ENCODE measurements at regions not wholly inside any gene's neighbourhood (a gene's known extent, or its start where the extent isn't known, plus 50 kb on each side); places are given as distances from the start of the nearest gene placed in this dataset.

DNA sequence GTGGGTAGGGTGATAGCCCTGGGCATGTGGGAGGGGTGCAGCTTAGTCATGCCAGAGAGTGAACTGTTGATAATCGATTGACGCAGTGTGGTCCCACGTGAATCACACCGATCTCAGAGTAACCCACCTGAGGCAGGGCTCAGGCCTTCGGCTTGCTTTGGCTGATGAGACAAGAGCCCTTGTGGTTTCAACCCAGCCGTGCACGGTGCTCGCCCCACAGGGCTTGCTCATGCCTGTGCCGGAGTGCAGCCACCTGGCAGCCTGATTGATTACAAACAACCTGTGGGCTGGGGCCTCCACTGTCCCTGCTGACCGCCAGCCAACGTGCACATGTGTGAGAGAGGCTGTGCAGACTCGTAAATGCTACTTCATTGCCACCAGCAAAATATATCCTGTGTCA is 144.9 kb upstream of the ADARB2 start:
- no peak for DNase-seq (ENCODE audit: low read depth)

DNA sequence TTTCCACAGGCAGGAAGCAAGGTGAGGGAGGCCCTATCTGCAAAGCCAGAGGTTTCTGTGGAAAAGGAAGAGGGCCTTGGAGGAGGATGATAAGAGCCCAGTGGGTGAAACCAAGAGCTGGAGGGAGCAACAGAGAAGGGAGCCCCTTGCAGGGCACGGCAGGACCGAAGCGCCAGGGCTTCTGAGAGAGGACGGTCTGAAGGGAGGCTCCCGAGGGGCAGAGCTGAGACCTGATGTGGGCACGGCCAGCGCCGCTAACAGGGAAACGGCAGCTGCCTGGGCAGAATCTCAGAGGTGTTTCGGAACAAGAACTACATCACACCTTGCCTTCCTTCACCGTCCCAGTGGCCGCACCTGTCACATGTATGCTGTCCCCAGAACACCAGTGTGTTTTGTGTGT is 144.3 kb upstream of the ADARB2 start:
- DNase-seq (ENCODE audit: low read depth) = no peak

DNA sequence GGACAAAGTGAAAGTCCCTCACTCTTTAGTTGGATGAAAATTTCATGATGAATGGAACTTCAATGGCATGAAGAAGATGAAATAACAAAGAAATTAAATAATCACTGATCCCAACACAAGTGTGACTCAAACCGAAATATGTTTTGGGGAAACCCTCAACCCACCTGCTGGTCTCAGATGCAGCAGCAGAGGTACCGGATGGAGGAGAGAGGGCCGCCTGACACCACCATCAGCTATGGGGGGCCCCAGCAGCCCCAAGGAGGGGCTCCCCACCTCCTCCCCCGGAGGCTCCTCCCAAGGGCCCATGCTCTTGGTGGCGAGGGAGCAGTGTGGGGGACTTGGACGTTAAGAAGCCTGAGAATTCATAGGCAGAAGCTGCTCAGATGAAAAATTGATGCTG is 137.2 kb upstream of the ADARB2 start:
- no peak for DNase-seq (ENCODE audit: low read depth)

DNA sequence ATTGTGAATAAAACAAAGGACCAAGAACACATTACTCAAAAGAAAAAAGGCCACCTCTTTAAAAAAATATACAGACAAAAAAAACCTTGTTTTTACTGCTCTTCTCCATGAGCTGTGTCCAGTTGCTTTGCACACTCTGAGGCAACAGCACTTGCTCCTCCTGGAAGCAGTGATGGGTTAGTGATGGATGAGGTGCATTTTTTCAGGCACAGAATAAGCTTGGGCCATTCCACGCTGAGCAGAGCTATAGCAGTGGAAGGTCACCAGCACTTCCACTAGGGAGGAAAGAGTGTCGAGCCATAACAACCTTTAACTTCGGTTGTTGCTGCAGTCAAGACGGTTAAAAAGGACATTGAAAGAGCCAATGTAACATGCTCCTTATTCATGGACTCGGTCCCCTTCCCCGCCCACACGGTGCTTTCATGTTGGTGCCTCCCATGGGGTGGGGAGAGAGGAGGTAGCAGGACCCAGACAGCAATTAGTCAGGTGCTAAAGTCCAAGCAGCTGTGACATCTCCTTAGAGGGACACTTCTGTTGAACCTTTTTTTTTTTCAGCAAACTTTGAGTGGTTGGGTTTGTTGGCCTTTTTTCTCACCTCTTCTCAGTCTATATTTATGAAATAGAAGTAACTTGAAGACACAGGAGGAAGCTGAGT is 136.5 kb upstream of the ADARB2 start:
- DNase-seq (ENCODE audit: low read depth) = no peak

GRCh38 chr10:1872151-1872726 is 134.9 kb upstream of the ADARB2 start:
- no peak for DNase-seq (ENCODE audit: low read depth)

DNA sequence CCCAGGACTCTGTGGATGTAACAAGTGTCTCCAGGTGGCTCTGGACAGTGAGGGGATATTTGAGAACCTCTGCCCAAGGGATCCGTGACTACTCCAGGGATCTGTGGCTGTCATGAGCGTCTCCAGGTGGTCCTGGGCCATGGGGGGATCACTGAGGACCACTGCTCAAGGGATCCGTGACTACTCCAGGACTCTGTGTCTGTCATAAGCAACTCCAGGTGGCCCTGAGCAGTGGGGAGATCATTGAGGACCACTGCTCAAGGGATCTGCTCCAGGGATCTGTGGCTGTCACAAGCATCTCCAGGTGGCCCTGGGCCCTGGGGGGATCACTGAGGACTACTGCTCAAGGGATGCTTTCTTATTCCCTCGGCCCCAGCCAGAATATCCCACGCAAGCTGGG is 133.2 kb upstream of the ADARB2 start:
- no peak for DNase-seq (ENCODE audit: low read depth)

DNA sequence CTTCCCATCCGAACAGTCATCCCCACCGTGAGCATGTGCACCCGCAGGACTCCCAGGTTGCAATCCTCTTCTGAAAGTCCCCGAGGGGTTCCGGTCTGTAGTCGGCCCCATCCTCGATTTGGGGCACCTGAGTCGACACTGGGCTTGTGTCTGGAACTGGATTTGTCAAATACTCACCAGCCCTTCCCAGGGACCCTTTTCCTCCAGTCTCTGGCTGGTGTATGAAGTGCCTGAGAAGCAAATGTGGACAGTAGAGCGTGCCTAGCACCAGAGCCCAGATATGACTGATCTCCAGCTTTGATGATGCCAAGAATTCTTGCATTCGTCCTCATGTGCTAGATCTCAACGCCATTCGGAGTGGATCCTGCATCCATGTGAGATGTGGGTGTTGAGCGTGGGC is 132.5 kb upstream of the ADARB2 start:
- DNase-seq (ENCODE audit: low read depth) = no peak

DNA sequence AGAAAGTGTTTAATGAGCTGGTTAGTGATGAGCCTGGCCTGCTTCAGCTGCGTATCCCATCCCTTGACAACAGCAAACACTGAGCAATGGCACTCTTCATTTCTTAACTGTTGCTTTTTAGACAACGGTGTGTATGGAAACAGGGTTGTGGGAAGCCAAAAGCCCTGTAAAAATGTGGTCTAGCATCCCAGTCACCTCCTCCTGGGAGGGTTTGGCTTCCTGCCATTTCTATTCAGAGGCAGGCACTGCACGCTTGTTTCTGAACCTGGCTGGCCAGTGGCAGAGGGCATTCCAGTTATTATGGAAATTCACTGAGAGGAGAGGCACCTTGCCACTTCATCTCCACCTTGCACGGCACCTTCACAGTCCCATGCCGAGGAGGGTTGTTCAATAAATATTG is 123.0 kb upstream of the ADARB2 start:
- no peak for DNase-seq (ENCODE audit: low read depth)

- DNase-seq (ENCODE audit: low read depth) = no peak
These were observed 121.2 kb upstream of the ADARB2 start for GRCh38 chr10:1858547-1858946.

GRCh38 chr10:1858048-1858447 is 120.7 kb upstream of the ADARB2 start:
- no peak for DNase-seq (ENCODE audit: low read depth)

DNA sequence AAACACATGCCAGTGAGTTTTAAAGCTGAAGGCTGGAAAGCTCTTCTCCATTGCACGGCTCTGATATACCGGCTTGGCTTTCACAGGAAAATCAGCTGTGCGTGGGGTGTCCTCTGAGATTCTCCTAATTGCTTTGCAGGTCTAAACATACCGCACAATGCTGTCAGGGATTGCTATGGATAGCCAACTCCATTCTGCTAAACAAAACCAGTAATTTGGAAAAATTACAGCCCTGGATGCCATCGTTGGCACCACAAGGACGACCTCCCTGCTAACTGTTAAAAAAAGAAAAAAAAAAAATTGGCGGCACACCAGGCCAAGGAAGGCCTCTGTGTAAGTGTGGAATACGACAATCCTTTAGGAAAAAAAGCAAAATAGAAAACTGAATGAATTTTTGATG is 118.6 kb upstream of the ADARB2 start:
- DNase-seq (ENCODE audit: low read depth) = no peak

- no peak for DNase-seq (ENCODE audit: low read depth)
These were observed 116.9 kb upstream of the ADARB2 start for GRCh38 chr10:1854271-1854670.

GRCh38 chr10:1853801-1854200 is 116.5 kb upstream of the ADARB2 start:
- no peak for DNase-seq (ENCODE audit: low read depth)

DNA sequence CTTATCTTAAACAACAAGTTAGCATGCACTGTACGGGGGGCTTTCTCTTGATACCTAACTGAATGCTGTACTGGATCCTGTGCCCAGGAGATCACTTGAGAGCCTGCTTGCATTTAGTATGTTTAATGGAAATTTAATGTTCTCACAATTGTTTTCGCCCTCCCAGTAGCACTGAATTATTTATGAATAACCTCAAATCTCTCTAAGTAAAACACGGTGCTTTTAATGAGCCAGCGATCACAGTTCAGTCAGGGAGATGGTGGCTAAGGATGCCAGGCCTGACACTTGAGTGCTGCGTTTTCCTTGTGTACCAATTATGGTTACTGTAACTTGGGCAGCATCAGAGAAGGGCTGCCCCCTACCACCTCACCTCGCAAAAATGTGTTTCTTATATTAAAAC is 115.5 kb upstream of the ADARB2 start:
- DNase-seq (ENCODE audit: low read depth) = no peak

DNA sequence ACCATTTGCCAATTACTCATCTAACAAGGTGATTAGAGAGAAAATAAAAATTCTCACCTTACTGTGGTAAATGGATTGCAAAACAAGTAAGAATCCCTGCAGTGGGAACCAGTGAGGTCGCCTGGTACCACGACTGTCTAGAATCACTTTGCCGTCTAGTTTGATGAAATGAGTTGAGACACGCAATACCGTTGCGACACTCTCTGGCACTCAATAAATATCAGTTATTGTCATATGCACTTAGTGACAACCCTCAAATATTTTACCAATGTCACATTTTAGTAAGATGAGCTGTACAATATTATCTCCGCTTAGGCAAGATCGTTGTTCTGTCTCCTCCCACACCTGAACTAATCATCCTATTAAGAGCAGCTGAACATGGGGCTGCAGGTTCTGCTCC is 114.4 kb upstream of the ADARB2 start:
- DNase-seq (ENCODE audit: low read depth) = no peak

- no peak for DNase-seq (ENCODE audit: low read depth)
These were observed 113.7 kb upstream of the ADARB2 start for GRCh38 chr10:1850971-1851527.

DNA sequence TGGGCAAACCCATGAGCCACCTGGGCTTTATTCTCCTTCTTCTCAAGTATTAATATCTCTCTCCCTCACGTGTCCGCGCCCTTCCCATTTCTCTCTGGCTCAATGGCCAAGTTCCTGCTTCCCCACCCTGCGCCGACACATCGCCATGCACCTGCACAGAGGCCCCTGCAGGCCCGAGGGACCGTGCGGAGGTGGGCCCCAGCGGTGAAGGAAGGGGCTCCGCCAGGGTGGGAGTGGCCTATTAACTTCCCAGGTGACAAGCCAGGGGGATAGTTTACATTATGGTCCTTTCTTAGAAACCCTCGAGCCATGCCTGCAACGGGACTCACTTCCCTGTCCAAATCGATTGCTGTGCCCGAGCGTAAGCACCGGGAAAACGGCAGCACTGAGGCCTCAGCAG is 110.0 kb upstream of the ADARB2 start:
- DNase-seq (ENCODE audit: low read depth) = no peak

GRCh38 chr10:1846032-1846431 is 108.7 kb upstream of the ADARB2 start:
- DNase-seq (ENCODE audit: low read depth) = no peak

- no peak for DNase-seq (ENCODE audit: low read depth)
These were observed 104.4 kb upstream of the ADARB2 start for GRCh38 chr10:1841759-1842158.

DNA sequence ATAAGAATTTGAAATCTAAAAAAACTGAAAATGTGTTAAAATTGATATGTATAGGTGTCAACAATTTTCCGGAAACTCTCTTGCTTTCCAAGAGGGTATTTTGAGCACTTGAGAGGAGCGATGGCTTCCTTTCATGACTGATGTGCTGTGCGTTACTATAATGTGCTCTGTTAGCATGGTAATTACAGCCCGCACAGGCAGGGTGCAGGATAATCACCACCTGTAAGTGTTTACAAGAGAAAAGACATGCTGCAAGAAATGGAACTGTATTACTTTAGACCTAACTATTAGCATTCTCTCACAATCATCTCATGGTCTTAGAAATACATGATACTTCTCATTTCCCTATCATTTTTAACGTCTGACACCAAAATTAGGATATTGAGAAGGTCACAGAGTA is 92.4 kb upstream of the ADARB2 start:
- DNase-seq (ENCODE audit: low read depth) = no peak

GRCh38 chr10:1824928-1825327 is 87.6 kb upstream of the ADARB2 start:
- DNase-seq (ENCODE audit: low read depth) = no peak

DNA sequence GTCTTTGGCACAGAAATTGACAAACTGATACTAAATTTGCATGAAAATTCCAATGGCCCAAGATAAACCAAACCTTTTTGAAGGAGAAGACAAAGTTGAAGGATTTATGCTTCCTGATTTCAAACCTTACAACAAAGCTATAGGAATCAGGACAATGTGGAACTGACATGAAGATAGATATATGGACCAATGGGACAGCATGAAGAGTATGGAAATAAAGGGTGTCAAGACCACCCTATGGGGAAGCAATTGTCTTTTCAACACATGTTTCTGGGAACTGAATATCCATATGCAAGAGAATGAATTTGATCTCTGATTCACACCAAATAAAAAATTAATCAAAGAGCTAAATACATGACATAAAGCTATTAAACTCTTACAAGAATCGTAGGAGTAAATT is 77.2 kb upstream of the ADARB2 start:
- DNase-seq (ENCODE audit: low read depth) = no peak

DNA sequence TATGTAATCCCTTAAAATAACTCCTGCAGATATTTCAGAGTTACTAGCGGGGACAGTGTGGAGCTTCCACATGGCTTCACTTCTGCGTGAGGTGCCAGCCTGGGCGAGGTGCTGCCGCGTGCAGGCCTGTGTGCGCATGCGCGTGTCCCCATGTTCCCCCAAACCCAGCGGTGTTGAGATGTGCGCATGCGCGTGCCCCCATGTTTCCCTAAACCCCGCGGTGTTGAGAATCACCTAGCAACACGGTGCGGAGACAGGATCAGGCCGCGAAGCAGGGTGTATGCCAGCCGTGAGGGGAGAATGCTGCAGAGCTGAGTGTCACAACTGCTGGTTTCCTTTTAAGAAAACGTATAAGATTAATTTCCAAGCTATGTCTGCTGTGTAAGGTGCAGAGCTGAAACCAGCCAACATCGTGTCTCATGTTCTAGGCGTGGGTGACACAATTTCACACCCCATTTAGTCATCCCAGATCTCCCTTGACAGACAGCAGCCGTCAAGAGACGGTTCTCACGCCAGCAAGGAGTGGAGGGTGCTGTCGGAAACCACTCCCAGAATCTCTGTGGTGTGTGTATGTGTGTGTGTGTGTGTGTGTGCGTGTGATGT is 71.9 kb upstream of the ADARB2 start:
- no peak for DNase-seq (ENCODE audit: low read depth)

DNA sequence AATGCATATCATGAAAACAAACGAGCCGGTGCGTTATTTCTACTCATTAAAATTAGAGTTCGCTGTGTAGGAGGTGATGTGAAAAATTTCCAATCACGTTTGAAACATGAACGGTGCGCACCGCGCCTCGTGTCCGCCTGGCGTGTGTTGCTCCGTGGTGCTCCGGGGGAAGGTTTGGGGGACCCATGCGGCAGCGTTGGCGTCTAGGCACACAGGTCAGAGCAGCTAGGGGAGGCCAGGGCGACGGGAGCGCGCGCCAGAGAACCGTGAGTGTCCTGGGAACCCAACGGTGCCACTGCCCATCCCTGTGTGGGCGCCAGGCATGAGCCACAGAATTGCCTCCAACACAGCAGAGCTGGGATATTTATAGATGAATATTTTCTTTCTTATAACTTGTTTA is 70.6 kb upstream of the ADARB2 start:
- DNase-seq (ENCODE audit: low read depth) = no peak
